ENCODE measurements at regions not wholly inside any gene's neighbourhood (a gene's known extent, or its start where the extent isn't known, plus 50 kb on each side); places are given as distances from the start of the nearest gene placed in this dataset.
"Not testable (repeated sequence)": the region's sequence is repeated elsewhere in the genome, so short reads cannot be mapped to it uniquely, and the experiment has no call there.

- DNase-seq (ENCODE audit: low spot score), result no peak
Measured at GRCh38 chr3:106317141-106318055, 448.6 kb upstream of the CBLB start.

- DNase-seq (ENCODE audit: low spot score), result not testable (repeated sequence)
Measured at GRCh38 chr3:106321438-106321837, 452.6 kb upstream of the CBLB start.

- DNase-seq (ENCODE audit: low spot score), result no peak
Measured at GRCh38 chr3:106323586-106323985, 454.8 kb upstream of the CBLB start.

- no peak for DNase-seq (ENCODE audit: low spot score)
Measured at GRCh38 chr3:106326941-106327695, 458.3 kb upstream of the CBLB start.

GRCh38 chr3:106327696-106328025, 458.8 kb upstream of the CBLB start:
- DNase-seq (ENCODE audit: low spot score), result no peak

GRCh38 chr3:106328224-106328623, 459.4 kb upstream of the CBLB start:
- no peak for DNase-seq (ENCODE audit: low spot score)

GRCh38 chr3:106329521-106329920, 460.7 kb upstream of the CBLB start:
- no peak for DNase-seq (ENCODE audit: low spot score)

- no peak for DNase-seq (ENCODE audit: low spot score)
Measured at GRCh38 chr3:106331636-106332035, 462.8 kb upstream of the CBLB start.

GRCh38 chr3:106332129-106332528, 463.3 kb upstream of the CBLB start:
- DNase-seq (ENCODE audit: low spot score), result no peak

GRCh38 chr3:106332884-106333283, 464.1 kb upstream of the CBLB start:
- no peak for DNase-seq (ENCODE audit: low spot score)

- no peak for DNase-seq (ENCODE audit: low spot score)
Measured at GRCh38 chr3:106333911-106334618, 465.3 kb upstream of the CBLB start.

GRCh38 chr3:106336619-106337018, 467.8 kb upstream of the CBLB start:
- DNase-seq (ENCODE audit: low spot score), result no peak

GRCh38 chr3:106337116-106337515, 468.3 kb upstream of the CBLB start:
- DNase-seq (ENCODE audit: low spot score), result no peak

- no peak for DNase-seq (ENCODE audit: low spot score)
Measured at GRCh38 chr3:106338582-106339214, 469.9 kb upstream of the CBLB start.

GRCh38 chr3:106339551-106339950, 470.7 kb upstream of the CBLB start:
- no peak for DNase-seq (ENCODE audit: low spot score)

GRCh38 chr3:106341087-106341486, 472.3 kb upstream of the CBLB start:
- no peak for DNase-seq (ENCODE audit: low spot score)

GRCh38 chr3:106341586-106342162, 472.9 kb upstream of the CBLB start:
- DNase-seq (ENCODE audit: low spot score), result no peak

GRCh38 chr3:106342386-106342785, 473.6 kb upstream of the CBLB start:
- DNase-seq (ENCODE audit: low spot score), result no peak

- DNase-seq (ENCODE audit: low spot score), result no peak
Measured at GRCh38 chr3:106343811-106344210, 475.0 kb upstream of the CBLB start.

- no peak for DNase-seq (ENCODE audit: low spot score)
Measured at GRCh38 chr3:106345353-106346027, 476.7 kb upstream of the CBLB start.

GRCh38 chr3:106347350-106347749, 478.5 kb upstream of the CBLB start:
- no peak for DNase-seq (ENCODE audit: low spot score)
